A549 (cell line): ENCODE measurements at regions not wholly inside any gene's neighbourhood (a gene's known extent, or its start where the extent isn't known, plus 50 kb on each side); places are given as distances from the start of the nearest gene placed in this dataset.

Experiments
- ATAC-seq, 2 experiments: fragments of 200-7000 bp in 1 of 2; fragments of >200 bp in 1 of 2; cut with Nextera tagmentation in 1 of 2; cut with Tn5 transposase in 1 of 2; 3 replicates each; pipeline versions ENCODE4 v1.8.0 to v1.9.1; 2018 to 2020; ENCODE audit warnings: mild to moderate bottlenecking in 1 of 2, moderate library complexity in 1 of 2
- CTCF ChIA-PET: fragments of 300-600 bp; sonication (Branson Sonifier 250); formaldehyde crosslinking; extraction: SDS; loops from one replicate; lab custom pipeline; 2021; ENCODE audit warnings: antibody characterized with exemption, inconsistent platforms; lab: Yijun Ruan, JAX
- POLR2A ChIA-PET: fragments of 350-600 bp; formaldehyde crosslinking; extraction: SDS; loops from one replicate; lab custom pipeline; 2021; ENCODE audit warnings: antibody characterized with exemption, inconsistent platforms; lab: Yijun Ruan, JAX
- DNase-seq, 2 experiments: peaks; one replicate each; pipeline versions ENCODE4 v3.0.0 to v3.0.0-alpha.2; 2011 to 2016; ENCODE audit warnings: low read depth in 1 of 2, low spot score in 1 of 2
- FAIRE-seq: peaks from 2 replicates; lab custom pipeline; 2011; peaks lifted over from hg19 to GRCh38; lab: Jason Lieb, UNC
- H3K27ac ChIP-seq, 2 experiments: fragments of >200 bp; sonication (Bioruptor Twin); formaldehyde crosslinking; 3 replicates each; pipeline ENCODE4 v1.5.1; 2016 to 2017
- H3K4me1 ChIP-seq: fragments of >200 bp; sonication (Bioruptor Twin); formaldehyde crosslinking; 3 replicates; pipeline ENCODE4 v1.6.1; 2016
- H3K4me2 ChIP-seq: fragments of >200 bp; sonication (Bioruptor Twin); formaldehyde crosslinking; 3 replicates; pipeline ENCODE4 v1.6.1; 2016
- H3K4me3 ChIP-seq: fragments of >200 bp; sonication (Bioruptor Twin); formaldehyde crosslinking; 3 replicates; pipeline ENCODE4 v1.5.1; 2016
- H3K9me3 ChIP-seq: fragments of >200 bp; sonication (Bioruptor Twin); formaldehyde crosslinking; 3 replicates; pipeline ENCODE4 v1.6.1; 2016
- ATOH8 ChIP-seq: fragments of 250-450 bp; sonication (Bioruptor Pico); IDR thresholded peaks from 2 replicates; pipeline ENCODE4 v1.5.0; 2020; ENCODE audit warnings: low read depth, mild to moderate bottlenecking, moderate library complexity
- BHLHE40 ChIP-seq: IDR thresholded peaks from 2 replicates; pipeline ENCODE4 v1.6.1; 2012; ENCODE audit warnings: low read depth, low read length, inconsistent platforms
- CBX2 ChIP-seq: fragments of 200-600 bp; sonication (generic); IDR thresholded peaks from 2 replicates; pipeline ENCODE4 v1.6.1; 2016; ENCODE audit warnings: low read depth, mild to moderate bottlenecking, borderline replicate concordance
- CEBPB ChIP-seq, 2 experiments: fragments of >200 bp in 1 of 2; sonication (Bioruptor Twin) in 1 of 2; formaldehyde crosslinking in 1 of 2; IDR thresholded peaks; 2 replicates each; pipeline ENCODE4 v1.6.1; 2012 to 2016
- CHD2 ChIP-seq: fragments of 150-350 bp; IDR thresholded peaks from 2 replicates; pipeline ENCODE4 v1.6.1; 2014; ENCODE audit warnings: low read length; ENCODE audit not compliant: partially characterized antibody
- CHD4 ChIP-seq: fragments of 200-600 bp; sonication (generic); IDR thresholded peaks from 2 replicates; pipeline ENCODE4 v1.6.1; 2016; ENCODE audit warnings: antibody characterized with exemption, mild to moderate bottlenecking, borderline replicate concordance
- EHF ChIP-seq: fragments of 250-450 bp; sonication (Bioruptor Pico); IDR thresholded peaks from 2 replicates; pipeline ENCODE4 v1.5.0; 2020; ENCODE audit warnings: mild to moderate bottlenecking
- EP300 ChIP-seq, 2 experiments: fragments of >200 bp; sonication (Bioruptor Twin); formaldehyde crosslinking; IDR thresholded peaks; 2 replicates in 1 of 2; 3 replicates in 1 of 2; pipeline ENCODE4 v1.6.1; 2016 to 2017
- ESRRA ChIP-seq: fragments of 150-350 bp; IDR thresholded peaks from 2 replicates; pipeline ENCODE4 v1.6.1; 2014; ENCODE audit warnings: mild to moderate bottlenecking, low read length, borderline replicate concordance
- FOSB ChIP-seq: fragments of 250-450 bp; sonication (Bioruptor Pico); IDR thresholded peaks from 2 replicates; pipeline ENCODE4 v1.5.0; 2020; ENCODE audit warnings: mild to moderate bottlenecking, moderate library complexity
- FOXS1 ChIP-seq: fragments of 250-450 bp; sonication (Bioruptor Pico); IDR thresholded peaks from 2 replicates; pipeline ENCODE4 v1.5.0; 2020; ENCODE audit warnings: mild to moderate bottlenecking, moderate library complexity
- HES2 ChIP-seq: fragments of >200 bp; sonication (Bioruptor Twin); formaldehyde crosslinking; IDR thresholded peaks from 2 replicates; pipeline ENCODE4 v1.6.1; 2016
- KDM5A ChIP-seq: fragments of 200-600 bp; sonication (generic); IDR thresholded peaks from 2 replicates; pipeline ENCODE4 v1.6.1; 2016; ENCODE audit warnings: antibody characterized with exemption, mild to moderate bottlenecking
- MAFK ChIP-seq: fragments of 450-650 bp; IDR thresholded peaks from 2 replicates; pipeline ENCODE4 v1.6.1; 2014; ENCODE audit not compliant: partially characterized antibody
- MYC ChIP-seq: IDR thresholded peaks from 2 replicates; pipeline ENCODE4 v1.6.1; 2012; ENCODE audit warnings: mild to moderate bottlenecking, inconsistent platforms, low read length, improper control_type of control experiment, borderline replicate concordance
- RAD21 ChIP-seq, 2 experiments: fragments of >200 bp in 1 of 2; sonication (Bioruptor Twin) in 1 of 2; formaldehyde crosslinking in 1 of 2; IDR thresholded peaks in 1 of 2; conservative IDR thresholded peaks in 1 of 2; 2 replicates in 1 of 2; 3 replicates in 1 of 2; pipeline ENCODE4 v1.6.1; 2012 to 2018; ENCODE audit warnings: inconsistent platforms in 1 of 2
- RARB ChIP-seq: fragments of 250-450 bp; sonication (Bioruptor Pico); IDR thresholded peaks from 2 replicates; pipeline ENCODE4 v1.8.0; 2021; ENCODE audit warnings: mild to moderate bottlenecking, moderate library complexity
- REST ChIP-seq: fragments of 200-600 bp; sonication (generic); IDR thresholded peaks from 2 replicates; pipeline ENCODE4 v1.6.1; 2016; ENCODE audit warnings: antibody characterized with exemption, mild to moderate bottlenecking, moderate library complexity
- RFX5 ChIP-seq: fragments of 450-650 bp; IDR thresholded peaks from 2 replicates; pipeline ENCODE4 v1.7.1; 2014; ENCODE audit warnings: antibody characterized with exemption, mild to moderate bottlenecking, moderate library complexity
- SREBF2 ChIP-seq: fragments of 450-650 bp; IDR thresholded peaks from 2 replicates; pipeline ENCODE4 v1.6.1; 2014; ENCODE audit warnings: mild to moderate bottlenecking, moderate library complexity
- TFCP2L1 ChIP-seq: fragments of 250-450 bp; sonication (Bioruptor Pico); IDR thresholded peaks from 2 replicates; pipeline ENCODE4 v1.5.0; 2021; ENCODE audit warnings: mild to moderate bottlenecking
- ZC3H11A ChIP-seq: fragments of 450-650 bp; IDR thresholded peaks from 2 replicates; pipeline ENCODE4 v1.6.1; 2014; ENCODE audit warnings: antibody characterized with exemption, mild to moderate bottlenecking
- ZFP36 ChIP-seq: fragments of 450-650 bp; IDR thresholded peaks from 2 replicates; pipeline ENCODE4 v1.6.1; 2014; ENCODE audit warnings: borderline replicate concordance; ENCODE audit not compliant: partially characterized antibody
- WGBS: methylation state at CpG from one replicate; pipeline ENCODE4 v1.1.6; 2017; ENCODE audit errors: missing lambda C conversion rate; 5-methylcytosine and 5-hydroxymethylcytosine counted together

GRCh38 chr5:66363097-66363496 is 219.0 kb downstream of the SREK1 start:
- ChIA-PET POLR2A (no interaction called here), CTCF (no interaction called here)
- ATAC-seq (no peak), FAIRE-seq (no peak), DNase-seq (no peak)
- Histone ChIP-seq H3K4me3 (no peak overlapping the region), H3K4me2 (no peak overlapping the region), H3K9me3 (no peaks in the 10 kb centered on the region), H3K27ac (no peak overlapping the region), H3K4me1 (no peaks in the 10 kb centered on the region)
- TF ChIP-seq FOXS1 (CRISPR knock-in tag), result no peak
- TF ChIP-seq CEBPB (IDR thresholded peaks at IDR 0.05), result no peak
- TF ChIP-seq KDM5A, result no peak
- TF ChIP-seq FOSB, result no peak
- no peak for TF ChIP-seq HES2
- TF ChIP-seq CHD4, result no peak
- TF ChIP-seq REST, result no peak
- no peak for TF ChIP-seq CBX2
- TF ChIP-seq RARB (CRISPR knock-in tag), result no peak
- TF ChIP-seq MAFK, result no peak
- TF ChIP-seq TFCP2L1 (CRISPR knock-in tag), result no peak
- no peak for TF ChIP-seq ATOH8 (CRISPR knock-in tag)
- TF ChIP-seq EHF, result no peak
- no peak for TF ChIP-seq ZFP36
- TF ChIP-seq CHD2, result no peak
- WGBS, result 12% methylated on average over 2 of the region's 2 CpGs

GRCh38 chr5:66364186-66364585 is 220.1 kb downstream of the SREK1 start:
- 55% methylated on average over 2 of the region's 2 CpGs for WGBS
- no peaks in the 10 kb centered on the region for H3K9me3 ChIP-seq
- no peak for DNase-seq
- TF ChIP-seq RARB (CRISPR knock-in tag), result no peak
- TF ChIP-seq CBX2, result no peak
- no peak for TF ChIP-seq RAD21 (conservative IDR thresholded peaks at IDR 0.05 in 1 of 2, IDR thresholded peaks at IDR 0.05 in 1 of 2)
- TF ChIP-seq BHLHE40, result no peak
- ATAC-seq, result no peak
- no peak overlapping the region for H3K4me2 ChIP-seq
- ChIA-PET CTCF (interaction anchor here (1.6 kb wide), 1 partner anchor 56 kb away, joined by 3 read pairs; no protein-coding TSS in a partner anchor), POLR2A (no interaction called here)
- no peak overlapping the region for H3K27ac ChIP-seq
- H3K4me3 ChIP-seq, result no peak overlapping the region
- FAIRE-seq, result no peak
- no peaks in the 10 kb centered on the region for H3K4me1 ChIP-seq

- Histone ChIP-seq H3K4me3 (no peak overlapping the region), H3K4me2 (no peak overlapping the region), H3K4me1 (no peaks in the 10 kb centered on the region), H3K9me3 (no peaks in the 10 kb centered on the region), H3K27ac (no peak overlapping the region)
- CTCF ChIA-PET, result interaction anchor here (0.8 kb wide), 1 partner anchor 57 kb away, joined by 3 read pairs; no protein-coding TSS in a partner anchor
- DNase-seq (no peak), ATAC-seq (no peak), FAIRE-seq (no peak)
- POLR2A ChIA-PET, result no interaction called here
- WGBS, result 2% methylated on average over 4 of the region's 4 CpGs
- no peak for TF ChIP-seq ZFP36
- no peak for TF ChIP-seq RFX5
- TF ChIP-seq SREBF2, result no peak
- TF ChIP-seq ESRRA, result no peak
- no peak for TF ChIP-seq EP300 (IDR thresholded peaks at IDR 0.05)
- TF ChIP-seq MYC, result no peak
- TF ChIP-seq HES2, result no peak
- no peak for TF ChIP-seq ZC3H11A
- no peak for TF ChIP-seq ATOH8 (CRISPR knock-in tag)
- TF ChIP-seq TFCP2L1 (CRISPR knock-in tag), result no peak
Observed at GRCh38 chr5:66365981-66366380, 221.9 kb downstream of the SREK1 start.
